Adrenal gland (tissue), 9 donors: ENCODE measurements at regions not wholly inside any gene's neighbourhood (a gene's known extent, or its start where the extent isn't known, plus 50 kb on each side); places are given as distances from the start of the nearest gene placed in this dataset.

ENCODE experiments used
- DNase-seq, 7 donors: peaks; one replicate each; pipeline ENCODE4 v3.0.0-alpha.2; 2019 to 2020
- H3K27ac ChIP-seq, 5 donors: fragments of 200-600 bp; sonication (generic) in 4 of 5; 1 replicate in 3 of 5; 2 replicates in 2 of 5; pipeline versions ENCODE4 v1.5.1 to v1.8.0; 2016 to 2020; ENCODE audit warnings: mild to moderate bottlenecking in 1 of 5
- H3K27me3 ChIP-seq: fragments of 200-600 bp; 2 replicates; pipeline ENCODE4 v1.8.0; 2021
- H3K36me3 ChIP-seq, 2 donors: fragments of 200-600 bp; replicated peaks in 1 of 2; 1 replicate in 1 of 2; 2 replicates in 1 of 2; pipeline versions ENCODE4 v1.5.1 to v1.8.0; 2018 to 2022
- H3K4me1 ChIP-seq, 2 donors: fragments of 200-600 bp; replicated peaks in 1 of 2; 1 replicate in 1 of 2; 2 replicates in 1 of 2; pipeline versions ENCODE4 v1.5.1 to v1.8.0; 2018 to 2021
- H3K4me3 ChIP-seq, 4 donors: fragments of 200-600 bp; sonication (generic) in 3 of 4; one replicate each; pipeline ENCODE4 v1.5.1; 2016 to 2018
- H3K9me3 ChIP-seq, 3 donors: fragments of 200-600 bp; sonication (generic) in 1 of 3; replicated peaks in 1 of 3; 1 replicate in 2 of 3; 2 replicates in 1 of 3; pipeline versions ENCODE4 v1.5.1 to v1.8.0; 2016 to 2021
- POLR2A ChIP-seq, 2 donors: fragments of 450-650 bp; IDR thresholded peaks; one replicate each; pipeline ENCODE4 v1.6.1; 2017; ENCODE audit warnings: antibody characterized with exemption in 2 of 2, mild to moderate bottlenecking in 2 of 2, moderate library complexity in 1 of 2
- WGBS, 4 donors: extraction: QIAGEN DNeasy Blood & Tissue Kit in 2 of 4; methylation state at CpG; one replicate each; pipeline versions ENCODE4 v1.1.5 to v1.1.7; 2013 to 2017; 5-methylcytosine and 5-hydroxymethylcytosine counted together
- intact Hi-C, 2 donors: fragments of 100-400 bp; cut with DNase I; formaldehyde crosslinking; loops; one replicate each; pipeline versions ENCODE4 v1.14.1 to v1.15.0; 2022 to 2023
- TF ChIP-seq, protein P1 (sequence below), 6 experiments: fragments of 450-650 bp in 4 of 6; fragments of 200-600 bp in 2 of 6; sonication (generic) in 1 of 6; IDR thresholded peaks; 1 replicate in 5 of 6; 2 replicates in 1 of 6; pipeline versions ENCODE4 v1.5.1 to v1.8.0; 2016 to 2021; ENCODE audit warnings: antibody characterized with exemption in 6 of 6, mild to moderate bottlenecking in 2 of 6, moderate library complexity in 1 of 6
- donor health status: healthy with polysubstance abuse.
- donor health status: Bipolar disorder and iron deficiency.
- donor health status: DM: yes; HTN: yes; CAD: no.
- donor health status: DM: no; HTN: no; CAD: no.
- donor health status: DM: no; HTN: no; CAD: no.

DNA sequence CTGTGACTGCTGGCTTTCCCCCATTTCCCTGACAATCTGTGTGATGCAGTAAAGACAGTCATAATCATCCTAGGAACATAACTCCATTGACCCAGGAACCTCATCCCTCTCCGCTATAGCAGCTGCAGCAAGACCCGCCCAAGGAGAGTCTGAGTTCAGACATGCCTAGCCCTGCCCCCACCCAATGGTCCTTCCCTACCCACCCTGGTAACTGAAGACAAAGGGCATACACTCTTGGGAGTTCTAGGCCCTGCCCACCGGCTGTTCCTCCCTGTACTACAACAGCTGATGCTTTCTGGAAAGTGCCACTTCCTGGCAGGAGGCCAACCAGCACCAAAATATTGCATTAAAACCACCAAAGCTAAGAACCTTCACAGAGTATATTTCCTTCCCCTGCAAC, 1035.6 kb downstream of the C4orf33 start:
- 86 to 93% (median 90%) methylated on average over 2 to 3 of the region's 3 CpGs for WGBS, 4 donors
- intact Hi-C loops = no loop called here
- TF ChIP-seq POLR2A (IDR thresholded peaks at IDR 0.05) = no peak
- TF ChIP-seq, protein P1, sequence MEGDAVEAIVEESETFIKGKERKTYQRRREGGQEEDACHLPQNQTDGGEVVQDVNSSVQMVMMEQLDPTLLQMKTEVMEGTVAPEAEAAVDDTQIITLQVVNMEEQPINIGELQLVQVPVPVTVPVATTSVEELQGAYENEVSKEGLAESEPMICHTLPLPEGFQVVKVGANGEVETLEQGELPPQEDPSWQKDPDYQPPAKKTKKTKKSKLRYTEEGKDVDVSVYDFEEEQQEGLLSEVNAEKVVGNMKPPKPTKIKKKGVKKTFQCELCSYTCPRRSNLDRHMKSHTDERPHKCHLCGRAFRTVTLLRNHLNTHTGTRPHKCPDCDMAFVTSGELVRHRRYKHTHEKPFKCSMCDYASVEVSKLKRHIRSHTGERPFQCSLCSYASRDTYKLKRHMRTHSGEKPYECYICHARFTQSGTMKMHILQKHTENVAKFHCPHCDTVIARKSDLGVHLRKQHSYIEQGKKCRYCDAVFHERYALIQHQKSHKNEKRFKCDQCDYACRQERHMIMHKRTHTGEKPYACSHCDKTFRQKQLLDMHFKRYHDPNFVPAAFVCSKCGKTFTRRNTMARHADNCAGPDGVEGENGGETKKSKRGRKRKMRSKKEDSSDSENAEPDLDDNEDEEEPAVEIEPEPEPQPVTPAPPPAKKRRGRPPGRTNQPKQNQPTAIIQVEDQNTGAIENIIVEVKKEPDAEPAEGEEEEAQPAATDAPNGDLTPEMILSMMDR (IDR thresholded peaks at IDR 0.05) = no peak
- no peaks in the 10 kb centered on the region for H3K27me3 ChIP-seq
- no peak for DNase-seq
- H3K27ac ChIP-seq = no peak overlapping the region
- no peaks in the 10 kb centered on the region for H3K36me3 ChIP-seq
- no peak overlapping the region for H3K4me3 ChIP-seq
- no peaks in the 10 kb centered on the region for H3K9me3 ChIP-seq
- H3K4me1 ChIP-seq = no peaks in the 10 kb centered on the region

DNA sequence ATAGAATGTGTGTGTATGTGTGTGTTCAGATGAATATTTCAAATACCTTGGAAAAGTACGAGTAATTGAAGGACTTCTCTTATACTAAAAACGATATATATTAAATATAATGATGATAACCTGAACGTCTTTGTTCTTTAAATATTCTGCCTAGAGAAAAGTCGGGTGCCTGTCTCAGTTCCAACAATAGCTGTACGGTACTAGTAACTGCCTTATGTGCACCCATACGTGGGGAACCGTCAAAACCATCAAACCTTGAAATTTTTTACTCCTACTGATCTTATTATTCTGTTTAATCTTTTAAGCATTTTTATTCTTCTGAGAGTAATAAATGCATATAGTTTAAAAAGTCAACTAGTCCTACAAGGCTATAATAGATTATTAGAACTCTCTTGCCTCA, 1045.7 kb downstream of the C4orf33 start:
- Histone ChIP-seq H3K36me3 (no peaks in the 10 kb centered on the region), H3K4me1 (no peaks in the 10 kb centered on the region), H3K4me3 (no peak overlapping the region), H3K27ac (no peak overlapping the region), H3K27me3 (no peaks in the 10 kb centered on the region), H3K9me3 (peaks cover 0 to 4% (median 0%) of the 10 kb centered on the region in 3 donors)
- WGBS, 4 donors = 61 to 81% (median 71%) methylated on average over 7 of the region's 7 CpGs
- TF ChIP-seq, protein P1 (IDR thresholded peaks at IDR 0.05) = no peak
- no peak for TF ChIP-seq POLR2A (IDR thresholded peaks at IDR 0.05)
- DNase-seq = no peak
- intact Hi-C loops = no loop called here

DNA sequence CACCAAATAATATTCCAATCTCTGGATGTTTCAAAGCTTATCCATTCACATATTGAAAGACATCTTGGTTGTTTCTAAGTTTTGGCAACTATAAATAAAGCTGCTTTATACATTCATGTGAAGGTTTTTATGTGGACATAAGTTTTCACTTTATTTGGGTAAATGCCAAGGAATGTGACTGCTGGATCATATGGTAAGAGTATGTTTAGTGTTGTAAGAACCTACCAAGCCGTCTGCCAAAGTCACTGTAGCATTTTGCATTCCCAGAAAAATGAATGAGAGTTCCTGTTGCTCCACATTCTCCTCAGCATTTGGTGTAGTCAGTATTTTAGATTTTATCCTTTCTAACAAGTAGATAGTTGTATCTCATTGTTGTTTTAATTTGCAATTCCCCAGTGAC, 1047.7 kb downstream of the C4orf33 start:
- no peak for TF ChIP-seq POLR2A (IDR thresholded peaks at IDR 0.05)
- TF ChIP-seq, protein P1 (IDR thresholded peaks at IDR 0.05) = no peak
- Histone ChIP-seq H3K9me3 (peaks cover 0 to 4% (median 0%) of the 10 kb centered on the region in 3 donors), H3K4me1 (no peaks in the 10 kb centered on the region), H3K4me3 (no peak overlapping the region), H3K27me3 (no peaks in the 10 kb centered on the region), H3K36me3 (no peaks in the 10 kb centered on the region), H3K27ac (no peak overlapping the region)
- WGBS, 4 donors = 52 to 65% (median 58%) methylated on average over 1 of the region's 1 CpG
- no peak for DNase-seq
- intact Hi-C loops = no loop called here

DNA sequence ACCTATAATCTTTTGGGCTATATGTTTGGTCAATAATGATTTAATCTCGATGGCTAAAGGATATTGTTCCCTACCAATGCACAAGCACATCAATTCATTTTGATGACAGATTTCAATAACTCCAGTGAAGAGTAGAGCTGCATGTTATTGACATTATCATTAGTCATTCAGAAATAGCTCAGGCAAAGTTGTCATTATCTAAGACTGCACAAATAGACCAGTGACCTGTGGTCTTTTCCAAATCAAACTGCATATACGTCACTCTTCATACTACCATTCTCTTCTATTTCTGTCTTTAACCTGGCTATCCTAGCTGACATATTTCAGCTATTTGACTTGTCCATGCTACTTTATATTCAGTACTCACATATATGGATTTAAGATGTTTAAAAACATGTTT, 1050.8 kb downstream of the C4orf33 start:
- H3K27ac ChIP-seq = no peak overlapping the region
- H3K4me1 ChIP-seq = no peaks in the 10 kb centered on the region
- intact Hi-C loops = no loop called here
- TF ChIP-seq, protein P1 (IDR thresholded peaks at IDR 0.05) = no peak
- TF ChIP-seq POLR2A (IDR thresholded peaks at IDR 0.05) = no peak
- H3K9me3 ChIP-seq = no peaks in the 10 kb centered on the region
- no peaks in the 10 kb centered on the region for H3K36me3 ChIP-seq
- WGBS, 4 donors = 73 to 80% (median 75%) methylated on average over 2 of the region's 2 CpGs
- no peak overlapping the region for H3K4me3 ChIP-seq
- no peak for DNase-seq
- H3K27me3 ChIP-seq = no peaks in the 10 kb centered on the region
